OCI-LY1 (cell line): ENCODE measurements at regions not wholly inside any gene's neighbourhood (a gene's known extent, or its start where the extent isn't known, plus 50 kb on each side); places are given as distances from the start of the nearest gene placed in this dataset.

Experiments used
- CTCF ChIP-seq: fragments of 200-600 bp; sonication (generic), shearing (Covaris generic); IDR thresholded peaks from 2 replicates; pipeline ENCODE4 v1.5.1; 2017; ENCODE audit warnings: mild to moderate bottlenecking, antibody characterized with exemption, low read length, moderate library complexity, mixed read lengths
- EZH2 ChIP-seq: fragments of 200-600 bp; sonication (generic), shearing (Covaris generic); IDR thresholded peaks from 2 replicates; pipeline ENCODE4 v1.8.0; 2017; ENCODE audit warnings: borderline replicate concordance, mixed run types, mild to moderate bottlenecking, antibody characterized with exemption, low read length, moderate library complexity, mixed read lengths

GRCh38 chr16:51867386-51868065, 679.4 kb downstream of the TOX3 start:
- TF ChIP-seq CTCF = no peak
- TF ChIP-seq EZH2 = no peak
